Fibroblast of the aortic adventitia (primary cell): ENCODE measurements at regions not wholly inside any gene's neighbourhood (a gene's known extent, or its start where the extent isn't known, plus 50 kb on each side); places are given as distances from the start of the nearest gene placed in this dataset.
A peak's percentile ranks its signal among the peaks of the same experiment; 100 is the strongest.

ENCODE experiments used
- DNase-seq: peaks from one replicate; pipeline ENCODE4 v3.0.0-alpha.2; 2010; ENCODE audit warnings: low read depth
- H3K4me3 ChIP-seq: 2 replicates; pipeline ENCODE4 v1.5.1; 2011; ENCODE audit warnings: low read depth, mild to moderate bottlenecking, control low read depth, low read length, moderate library complexity
- CTCF ChIP-seq: IDR thresholded peaks from 2 replicates; pipeline ENCODE4 v1.5.1; 2011; ENCODE audit warnings: mild to moderate bottlenecking, low read length, control low read depth, inconsistent platforms; ENCODE audit not compliant: insufficient read depth

GRCh38 chr5:74261866-74262265 lies 378.7 kb downstream of the ENC1 start:
- TF ChIP-seq CTCF, result no peak
- peak; percentile 21 for DNase-seq
- no peak overlapping the region for H3K4me3 ChIP-seq

- TF ChIP-seq CTCF, result no peak
- no peak overlapping the region for H3K4me3 ChIP-seq
- DNase-seq, result no peak
Observed at GRCh38 chr5:74261421-74261820, 379.1 kb downstream of the ENC1 start.

- H3K4me3 ChIP-seq, result no peak overlapping the region
- DNase-seq, result no peak
Observed at GRCh38 chr5:74259572-74259971, 381.0 kb downstream of the ENC1 start.

GRCh38 chr5:74258314-74258665 lies 382.2 kb downstream of the ENC1 start:
- no peak for DNase-seq
- no peak overlapping the region for H3K4me3 ChIP-seq
- no peak for TF ChIP-seq CTCF

More at GRCh38 chr5:74259572-74259971, 381.0 kb downstream of the ENC1 start:
- no peak for TF ChIP-seq CTCF

GRCh38 chr5:74257645-74258313 lies 382.7 kb downstream of the ENC1 start:
- peak; percentile 90 for DNase-seq
- H3K4me3 ChIP-seq, result no peak overlapping the region
- no peak for TF ChIP-seq CTCF

GRCh38 chr5:74257060-74257527 lies 383.4 kb downstream of the ENC1 start:
- DNase-seq, result peak; percentile 16

More at GRCh38 chr5:74257060-74257527, 383.4 kb downstream of the ENC1 start:
- TF ChIP-seq CTCF, result no peak
- H3K4me3 ChIP-seq, result no peak overlapping the region
